Mesendoderm (in vitro differentiated cells): ENCODE measurements at regions not wholly inside any gene's neighbourhood (a gene's known extent, or its start where the extent isn't known, plus 50 kb on each side); places are given as distances from the start of the nearest gene placed in this dataset.

Experiments
- DNase-seq: peaks from one replicate; pipeline ENCODE4 v3.0.0; 2013
- H2AK5ac ChIP-seq: 2 replicates; pipeline ENCODE4 v1.6.1; 2013; ENCODE audit warnings: low read length, inconsistent platforms
- H2BK120ac ChIP-seq: 2 replicates; pipeline ENCODE4 v1.6.1; 2013; ENCODE audit warnings: low read depth, mild to moderate bottlenecking, low read length, moderate library complexity, mixed read lengths
- H2BK15ac ChIP-seq: replicated peaks from 2 replicates; pipeline ENCODE4 v1.6.1; 2013; ENCODE audit warnings: low read depth, mild to moderate bottlenecking, moderate library complexity
- H2BK5ac ChIP-seq: 2 replicates; pipeline ENCODE4 v1.6.1; 2013; ENCODE audit warnings: low read length, inconsistent platforms
- H3K18ac ChIP-seq: 2 replicates; pipeline ENCODE4 v1.6.1; 2013; ENCODE audit warnings: mild to moderate bottlenecking, low read length, mixed read lengths
- H3K23ac ChIP-seq: one replicate; pipeline ENCODE4 v1.6.1; 2013; ENCODE audit warnings: low read length
- H3K27ac ChIP-seq: 2 replicates; pipeline ENCODE4 v1.5.1; 2013; ENCODE audit warnings: low read depth, mild to moderate bottlenecking, inconsistent platforms, low read length, moderate library complexity
- H3K27me3 ChIP-seq: 2 replicates; pipeline ENCODE4 v1.6.1; 2013; ENCODE audit warnings: low read length, control low read depth, mild to moderate bottlenecking, inconsistent platforms; ENCODE audit not compliant: insufficient read depth, poor library complexity
- H3K36me3 ChIP-seq: 2 replicates; pipeline ENCODE4 v1.6.1; 2013; ENCODE audit warnings: low read length, inconsistent platforms; ENCODE audit not compliant: control insufficient read depth, insufficient read depth
- H3K4ac ChIP-seq: one replicate; pipeline ENCODE4 v1.6.1; 2013; ENCODE audit warnings: low read depth, mild to moderate bottlenecking, low read length, moderate library complexity
- H3K4me1 ChIP-seq: 2 replicates; pipeline ENCODE4 v1.6.1; 2013; ENCODE audit warnings: low read depth, low read length, inconsistent platforms; ENCODE audit not compliant: control insufficient read depth
- H3K4me2 ChIP-seq: 2 replicates; pipeline ENCODE4 v1.6.1; 2013; ENCODE audit warnings: low read length
- H3K4me3 ChIP-seq: 2 replicates; pipeline ENCODE4 v1.5.1; 2013; ENCODE audit warnings: mild to moderate bottlenecking, low read length
- H3K56ac ChIP-seq: one replicate; pipeline ENCODE4 v1.6.1; 2013; ENCODE audit warnings: low read length
- H3K79me1 ChIP-seq: 2 replicates; pipeline ENCODE4 v1.6.1; 2013; ENCODE audit warnings: low read length, inconsistent platforms
- H3K79me2 ChIP-seq: 2 replicates; pipeline ENCODE4 v1.6.1; 2013; ENCODE audit warnings: mild to moderate bottlenecking, low read length; ENCODE audit not compliant: control insufficient read depth, insufficient read depth
- H3K9ac ChIP-seq: 2 replicates; pipeline ENCODE4 v1.6.1; 2013; ENCODE audit warnings: low read length, inconsistent platforms
- H4K5ac ChIP-seq: one replicate; pipeline ENCODE4 v1.6.1; 2013; ENCODE audit warnings: low read length
- H4K8ac ChIP-seq: one replicate; pipeline ENCODE4 v1.6.1; 2013; ENCODE audit warnings: low read depth, mild to moderate bottlenecking, control low read depth, low read length, moderate library complexity
- WGBS: extraction: QIAGEN DNeasy Blood & Tissue Kit; methylation state at CpG from one replicate; pipeline ENCODE4 v1.1.7; 2013; ENCODE audit warnings: low lambda C conversion rate, missing lambda C conversion rate; ENCODE audit not compliant: insufficient coverage; ENCODE audit errors: extremely low coverage; 5-methylcytosine and 5-hydroxymethylcytosine counted together

DNA sequence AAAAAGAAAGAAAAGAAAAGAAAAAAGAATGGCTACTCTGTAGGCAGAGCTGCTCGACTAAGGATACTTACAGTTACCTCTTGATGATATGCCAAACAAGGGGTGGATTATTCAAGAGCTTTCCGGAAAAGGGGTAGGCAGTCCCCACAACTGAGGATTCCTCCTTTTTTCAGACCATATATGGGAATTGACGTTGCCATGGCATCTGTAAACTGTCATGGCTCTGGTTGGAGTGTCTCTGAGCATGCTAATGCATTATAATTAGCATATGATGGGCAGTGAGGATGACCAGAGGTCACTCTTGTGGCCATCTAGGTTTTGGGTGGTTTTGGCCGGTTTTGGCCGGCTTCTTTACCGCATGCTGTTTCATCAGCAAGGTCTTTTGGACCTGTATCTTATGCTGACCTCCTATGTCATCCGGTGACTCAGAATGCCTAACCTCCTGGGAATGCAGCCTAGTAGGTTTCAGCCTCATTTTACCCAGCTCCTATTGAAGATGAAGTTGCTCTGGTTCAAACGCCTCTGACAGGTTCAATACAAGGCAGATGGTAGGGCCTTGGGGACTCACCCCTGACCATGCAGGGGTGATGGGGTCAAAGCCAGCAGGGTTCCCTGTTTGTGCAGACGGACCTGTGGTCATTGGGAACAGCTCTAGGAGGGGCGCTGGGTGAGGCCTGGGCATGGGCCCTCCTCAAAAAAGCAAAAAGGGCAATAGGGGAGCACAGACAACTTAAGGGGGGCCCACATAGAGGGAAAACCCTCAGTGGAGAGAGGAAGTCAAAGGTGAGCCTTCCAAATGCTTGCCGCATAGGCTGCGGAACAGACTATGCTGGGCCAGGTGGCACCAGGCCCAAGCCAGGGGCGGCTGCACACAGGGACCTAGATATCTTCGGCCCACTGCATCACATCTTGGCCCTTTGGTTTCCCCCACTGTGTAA, 251.2 kb upstream of the RAB6C start:
- Histone ChIP-seq H4K8ac (no peak overlapping the region), H3K9ac (no peak overlapping the region), H3K56ac (no peak overlapping the region), H3K4me1 (no peaks in the 10 kb centered on the region), H3K79me2 (no peaks in the 10 kb centered on the region), H3K79me1 (no peaks in the 10 kb centered on the region), H2BK5ac (no peak overlapping the region), H3K27ac (no peak overlapping the region), H3K4me2 (no peak overlapping the region), H2BK15ac (no peak overlapping the region), H3K4ac (no peak overlapping the region), H3K27me3 (no peaks in the 10 kb centered on the region), H3K23ac (no peak overlapping the region), H3K4me3 (no peak overlapping the region), H2AK5ac (no peak overlapping the region), H2BK120ac (no peak overlapping the region), H3K18ac (no peak overlapping the region), H3K36me3 (no peaks in the 10 kb centered on the region), H4K5ac (no peak overlapping the region)
- no peak for DNase-seq
- no CpG with 5 or more reads among the region's 14 CpGs for WGBS

DNA sequence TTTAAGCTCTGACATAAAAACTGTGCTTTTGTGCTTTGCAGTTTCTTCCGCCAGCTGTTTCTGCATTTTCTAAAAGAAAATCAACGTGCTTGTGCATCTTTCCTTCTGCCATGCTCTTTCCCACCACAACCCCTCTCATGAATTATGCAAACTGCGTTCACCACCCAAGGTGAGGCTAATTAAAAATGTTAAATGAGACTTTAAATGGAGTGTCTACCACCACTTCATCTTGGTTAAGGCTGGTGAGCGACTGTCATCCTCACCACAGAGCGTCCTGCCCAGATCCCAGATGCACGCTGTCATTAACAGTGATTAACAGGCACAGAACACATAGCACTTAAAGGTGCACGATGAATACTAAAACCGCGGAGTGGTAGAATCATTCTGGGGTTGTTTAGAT, 250.5 kb upstream of the RAB6C start:
- no peak for DNase-seq
- H3K56ac ChIP-seq: no peak overlapping the region
- no peak overlapping the region for H3K27ac ChIP-seq
- H2AK5ac ChIP-seq: no peak overlapping the region
- no peaks in the 10 kb centered on the region for H3K79me2 ChIP-seq
- no CpG with 5 or more reads among the region's 9 CpGs for WGBS
- H2BK15ac ChIP-seq: no peak overlapping the region
- H3K36me3 ChIP-seq: no peaks in the 10 kb centered on the region
- H2BK120ac ChIP-seq: no peak overlapping the region
- H3K4ac ChIP-seq: no peak overlapping the region
- H3K4me3 ChIP-seq: no peak overlapping the region
- no peaks in the 10 kb centered on the region for H3K4me1 ChIP-seq
- no peak overlapping the region for H4K5ac ChIP-seq
- H3K27me3 ChIP-seq: no peaks in the 10 kb centered on the region
- H3K23ac ChIP-seq: no peak overlapping the region
- H3K4me2 ChIP-seq: no peak overlapping the region
- no peaks in the 10 kb centered on the region for H3K79me1 ChIP-seq
- no peak overlapping the region for H3K18ac ChIP-seq
- H4K8ac ChIP-seq: no peak overlapping the region
- no peak overlapping the region for H2BK5ac ChIP-seq
- no peak overlapping the region for H3K9ac ChIP-seq

DNA sequence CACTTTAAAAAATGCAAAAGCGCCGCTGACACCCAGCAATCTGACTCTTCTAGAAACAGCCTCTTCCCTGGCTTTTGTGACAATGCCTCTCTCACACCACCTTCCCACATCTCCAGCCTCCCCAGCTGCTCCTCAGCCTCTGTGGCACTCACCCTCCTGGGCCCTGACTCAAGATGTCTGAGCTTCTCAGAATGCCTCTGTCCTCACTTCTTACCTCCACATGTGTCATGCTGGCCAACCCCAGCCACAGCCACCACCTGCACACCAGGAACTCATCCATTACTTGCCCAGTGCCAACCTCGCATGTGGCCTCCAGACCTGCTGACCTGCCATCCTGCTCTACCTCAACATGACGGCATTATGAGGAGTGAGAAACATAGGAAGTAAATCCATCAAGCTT, 249.8 kb upstream of the RAB6C start:
- H3K4me1 ChIP-seq: no peaks in the 10 kb centered on the region
- no peaks in the 10 kb centered on the region for H3K79me2 ChIP-seq
- H3K23ac ChIP-seq: no peak overlapping the region
- no peak overlapping the region for H3K4ac ChIP-seq
- H2BK5ac ChIP-seq: no peak overlapping the region
- H2BK15ac ChIP-seq: no peak overlapping the region
- no peak for DNase-seq
- no peaks in the 10 kb centered on the region for H3K36me3 ChIP-seq
- H3K27ac ChIP-seq: no peak overlapping the region
- H3K27me3 ChIP-seq: no peaks in the 10 kb centered on the region
- WGBS: no CpG with 5 or more reads among the region's 4 CpGs
- H2BK120ac ChIP-seq: no peak overlapping the region
- H3K9ac ChIP-seq: no peak overlapping the region
- no peak overlapping the region for H2AK5ac ChIP-seq
- no peak overlapping the region for H3K56ac ChIP-seq
- no peak overlapping the region for H3K4me3 ChIP-seq
- no peak overlapping the region for H4K5ac ChIP-seq
- no peaks in the 10 kb centered on the region for H3K79me1 ChIP-seq
- no peak overlapping the region for H4K8ac ChIP-seq
- no peak overlapping the region for H3K18ac ChIP-seq
- H3K4me2 ChIP-seq: no peak overlapping the region

- Histone ChIP-seq H3K56ac (no peak overlapping the region), H4K5ac (no peak overlapping the region), H4K8ac (no peak overlapping the region), H3K36me3 (no peaks in the 10 kb centered on the region), H2BK15ac (no peak overlapping the region), H2BK5ac (no peak overlapping the region), H2AK5ac (no peak overlapping the region), H3K23ac (no peak overlapping the region), H3K9ac (no peak overlapping the region), H3K4me2 (no peak overlapping the region), H3K4me1 (no peaks in the 10 kb centered on the region), H3K79me1 (no peaks in the 10 kb centered on the region), H3K27me3 (no peaks in the 10 kb centered on the region), H3K4ac (no peak overlapping the region), H3K27ac (no peak overlapping the region), H3K18ac (no peak overlapping the region), H3K4me3 (no peak overlapping the region), H3K79me2 (no peaks in the 10 kb centered on the region), H2BK120ac (no peak overlapping the region)
- no CpG with 5 or more reads among the region's 4 CpGs for WGBS
- DNase-seq: no peak
These were observed 248.5 kb upstream of the RAB6C start for GRCh38 chr2:129730979-129731378.

DNA sequence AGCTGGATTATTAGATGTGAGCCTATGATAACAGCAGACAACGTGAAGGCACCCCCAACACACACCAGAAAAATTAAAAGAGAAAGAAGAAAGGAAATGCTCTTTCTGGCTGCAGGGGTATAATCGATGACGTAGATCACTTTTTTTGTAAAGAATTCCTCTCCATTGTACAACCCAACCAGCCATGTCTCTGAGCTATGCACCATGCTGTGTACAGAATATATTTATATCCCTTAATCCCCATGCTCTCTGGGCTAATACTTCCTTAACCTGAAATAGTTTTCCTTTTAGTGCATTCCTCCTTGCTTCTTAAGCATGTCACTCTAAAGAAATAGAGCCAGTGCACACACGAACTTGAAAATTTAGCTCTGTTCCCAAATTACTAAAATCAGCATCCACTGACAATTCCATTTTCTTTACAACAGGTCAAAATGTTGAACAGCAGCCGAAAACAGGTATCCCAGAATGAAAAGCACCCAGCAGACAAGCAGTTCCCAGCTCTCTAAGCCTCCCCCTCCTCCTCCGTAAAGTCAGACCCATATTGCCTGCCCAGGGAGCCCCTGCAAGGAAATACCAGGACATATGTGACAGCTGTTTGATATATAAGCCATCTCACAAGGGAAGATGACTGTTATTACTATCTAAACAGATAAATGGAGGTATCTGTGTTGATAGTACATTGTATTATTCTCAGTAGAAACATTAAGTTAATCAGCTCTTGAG, 247.4 kb upstream of the RAB6C start:
- no peak overlapping the region for H4K8ac ChIP-seq
- no peak overlapping the region for H3K56ac ChIP-seq
- no peak overlapping the region for H2AK5ac ChIP-seq
- no peak overlapping the region for H3K18ac ChIP-seq
- no peak overlapping the region for H2BK5ac ChIP-seq
- H3K79me1 ChIP-seq: no peaks in the 10 kb centered on the region
- H3K4ac ChIP-seq: no peak overlapping the region
- H3K23ac ChIP-seq: no peak overlapping the region
- no peak overlapping the region for H2BK120ac ChIP-seq
- no peak overlapping the region for H3K4me3 ChIP-seq
- H4K5ac ChIP-seq: no peak overlapping the region
- no peak overlapping the region for H2BK15ac ChIP-seq
- H3K27ac ChIP-seq: no peak overlapping the region
- no peaks in the 10 kb centered on the region for H3K27me3 ChIP-seq
- no CpG with 5 or more reads among the region's 6 CpGs for WGBS
- no peak for DNase-seq
- no peaks in the 10 kb centered on the region for H3K36me3 ChIP-seq
- H3K9ac ChIP-seq: no peak overlapping the region
- H3K4me2 ChIP-seq: no peak overlapping the region
- H3K4me1 ChIP-seq: no peaks in the 10 kb centered on the region
- no peaks in the 10 kb centered on the region for H3K79me2 ChIP-seq
